ENCODE measurements at regions not wholly inside any gene's neighbourhood (a gene's known extent, or its start where the extent isn't known, plus 50 kb on each side); places are given as distances from the start of the nearest gene placed in this dataset.

DNA sequence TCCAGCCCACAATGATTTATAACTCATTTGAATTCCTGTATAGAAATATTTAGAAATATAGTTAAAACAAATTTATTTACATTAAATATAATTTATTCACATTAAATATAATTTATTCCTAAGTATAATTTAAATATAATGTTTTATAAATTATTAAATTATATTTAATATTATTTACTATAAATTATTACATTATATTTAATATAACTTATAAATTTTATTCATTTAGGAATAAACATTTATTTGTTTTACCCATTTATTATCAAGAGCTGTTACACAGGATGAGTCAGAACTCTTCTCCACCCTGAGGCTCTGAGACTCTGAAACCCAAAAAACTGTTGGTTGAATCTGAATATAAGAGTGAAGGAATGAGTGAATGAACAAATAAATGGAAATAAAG is 170.9 kb upstream of the OBI1 start:
- Histone ChIP-seq H3K27ac (ENCODE audit: extremely low read length, insufficient read depth, low read length) (no peak overlapping the region), H3K9me3 (ENCODE audit: low read length) (no peaks in the 10 kb centered on the region), H4K20me1 (ENCODE audit: insufficient read depth, low read length) (no peaks in the 10 kb centered on the region), H3K4me2 (ENCODE audit: low read depth, low read length) (no peak overlapping the region), H3K4me1 (ENCODE audit: insufficient read depth, low read length) (no peaks in the 10 kb centered on the region), H3K9ac (ENCODE audit: insufficient read depth, low read depth, low read length) (no peak overlapping the region), H3K79me2 (ENCODE audit: insufficient read depth, low read length) (no peaks in the 10 kb centered on the region), H3K36me3 (replicated peaks in 1 of 2; ENCODE audit: control insufficient read depth in 1 of 2, insufficient read depth in 2 of 2, low read length in 2 of 2) (no peaks in the 10 kb centered on the region), H3K4me3 (replicated peaks in 1 of 3; ENCODE audit: insufficient read depth in 1 of 3, low read depth in 2 of 3, low read length in 3 of 3) (no peak overlapping the region), H3K27me3 (ENCODE audit: control insufficient read depth in 1 of 2, insufficient read depth in 2 of 2, low read length in 2 of 2) (no peaks in the 10 kb centered on the region), H2AFZ (ENCODE audit: low read length) (no peak overlapping the region)
- ATAC-seq (no peak), DNase-seq (ENCODE audit: low spot score) (no peak), FAIRE-seq (no peak)
- in situ Hi-C loops (cut with HindIII; ENCODE audit: extremely low pct_ligation_motif_present, low pct_unique_long_range_greater_than_20kb) (no loop called here), intact Hi-C loops (cut with micrococcal nuclease; ENCODE audit: unreplicated experiment) (no loop called here)
- ChIA-PET POLR2A (no interaction called here), CTCF (ENCODE audit: low intra/inter-chr PET ratio, low total read pairs) (no interaction called here)
- TF ChIP-seq GMEB2 (CRISPR knock-in tag; IDR thresholded peaks at IDR 0.05; ENCODE audit: low read depth) (no peak), ZNF343 (CRISPR knock-in tag; IDR thresholded peaks at IDR 0.05) (no peak), CENPT (CRISPR knock-in tag; IDR thresholded peaks at IDR 0.05; ENCODE audit: low read depth) (no peak), RARA (CRISPR knock-in tag; IDR thresholded peaks at IDR 0.05) (no peak), RFXAP (CRISPR knock-in tag; IDR thresholded peaks at IDR 0.05; ENCODE audit: borderline replicate concordance) (no peak)
- BruUV-seq (replicated peaks) = no TSS peak

GRCh38 chr13:78827471-78827870 is 168.5 kb upstream of the OBI1 start:
- H3K4me3 ChIP-seq (replicated peaks in 1 of 3; ENCODE audit: insufficient read depth in 1 of 3, low read depth in 2 of 3, low read length in 3 of 3) = no peak overlapping the region
- CTCF ChIA-PET (ENCODE audit: low intra/inter-chr PET ratio, low total read pairs) = no interaction called here
- H2AFZ ChIP-seq (ENCODE audit: low read length) = no peak overlapping the region
- H3K27ac ChIP-seq (ENCODE audit: extremely low read length, insufficient read depth, low read length) = no peak overlapping the region
- H3K4me2 ChIP-seq (ENCODE audit: low read depth, low read length) = no peak overlapping the region
- POLR2A ChIA-PET = no interaction called here
- intact Hi-C loops (cut with micrococcal nuclease; ENCODE audit: unreplicated experiment) = no loop called here
- no peaks in the 10 kb centered on the region for H3K36me3 ChIP-seq (replicated peaks in 1 of 2; ENCODE audit: control insufficient read depth in 1 of 2, insufficient read depth in 2 of 2, low read length in 2 of 2)
- H4K20me1 ChIP-seq (ENCODE audit: insufficient read depth, low read length) = no peaks in the 10 kb centered on the region
- ATAC-seq (no peak), FAIRE-seq (no peak), DNase-seq (ENCODE audit: low spot score) (no peak)
- BruUV-seq (replicated peaks) = no TSS peak
- WGBS (ENCODE audit: low lambda C conversion rate) = 0% methylated on average over 3 of the region's 3 CpGs
- in situ Hi-C loops (cut with HindIII; ENCODE audit: extremely low pct_ligation_motif_present, low pct_unique_long_range_greater_than_20kb) = no loop called here
- H3K9ac ChIP-seq (ENCODE audit: insufficient read depth, low read depth, low read length) = no peak overlapping the region
- H3K9me3 ChIP-seq (ENCODE audit: low read length) = no peaks in the 10 kb centered on the region
- no peaks in the 10 kb centered on the region for H3K79me2 ChIP-seq (ENCODE audit: insufficient read depth, low read length)
- no peaks in the 10 kb centered on the region for H3K27me3 ChIP-seq (ENCODE audit: control insufficient read depth in 1 of 2, insufficient read depth in 2 of 2, low read length in 2 of 2)
- no peaks in the 10 kb centered on the region for H3K4me1 ChIP-seq (ENCODE audit: insufficient read depth, low read length)
- no peak for TF ChIP-seq ZNF441 (CRISPR knock-in tag; IDR thresholded peaks at IDR 0.05; ENCODE audit: borderline replicate concordance)
- no peak for TF ChIP-seq ZNF678 (CRISPR knock-in tag; IDR thresholded peaks at IDR 0.05)
- no peak for TF ChIP-seq EEA1 (CRISPR knock-in tag; IDR thresholded peaks at IDR 0.05; ENCODE audit: borderline replicate concordance)
- no peak for TF ChIP-seq PRDM10 (CRISPR knock-in tag; IDR thresholded peaks at IDR 0.05; ENCODE audit: low read depth)
- TF ChIP-seq BATF2 (CRISPR knock-in tag; IDR thresholded peaks at IDR 0.05) = no peak
- TF ChIP-seq SALL2 (CRISPR knock-in tag; IDR thresholded peaks at IDR 0.05) = no peak
- TF ChIP-seq ZNF556 (CRISPR knock-in tag; IDR thresholded peaks at IDR 0.05; ENCODE audit: borderline replicate concordance) = no peak
- TF ChIP-seq, protein P1, sequence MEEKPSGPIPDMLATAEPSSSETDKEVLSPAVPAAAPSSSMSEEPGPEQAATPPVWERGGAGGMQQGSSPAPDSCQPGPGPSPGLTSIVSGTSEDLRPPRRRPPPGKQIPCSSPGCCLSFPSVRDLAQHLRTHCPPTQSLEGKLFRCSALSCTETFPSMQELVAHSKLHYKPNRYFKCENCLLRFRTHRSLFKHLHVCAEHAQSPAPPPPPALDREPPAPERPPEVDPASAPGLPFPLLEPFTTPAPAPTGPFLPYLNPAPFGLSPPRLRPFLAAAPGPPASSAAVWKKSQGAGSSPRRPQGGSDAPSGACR (CRISPR knock-in tag; IDR thresholded peaks at IDR 0.05) = no peak
- no peak for TF ChIP-seq ZNF75D (CRISPR knock-in tag; IDR thresholded peaks at IDR 0.05; ENCODE audit: borderline replicate concordance)
